Testis (tissue), 2 donors: ENCODE measurements at regions not wholly inside any gene's neighbourhood (a gene's known extent, or its start where the extent isn't known, plus 50 kb on each side); places are given as distances from the start of the nearest gene placed in this dataset.

Experiments
- POLR2A ChIP-seq: fragments of 450-650 bp; IDR thresholded peaks from one replicate; pipeline ENCODE4 v1.6.1; 2017; ENCODE audit warnings: antibody characterized with exemption, mild to moderate bottlenecking, moderate library complexity
- TF ChIP-seq, protein P1 (sequence below), 3 experiments: fragments of 450-650 bp in 2 of 3; fragments of 200-600 bp in 1 of 3; sonication (generic) in 1 of 3; IDR thresholded peaks; one replicate each; pipeline ENCODE4 v1.5.1; 2016 to 2019; ENCODE audit warnings: antibody characterized with exemption in 3 of 3, mild to moderate bottlenecking in 2 of 3, moderate library complexity in 1 of 3

DNA sequence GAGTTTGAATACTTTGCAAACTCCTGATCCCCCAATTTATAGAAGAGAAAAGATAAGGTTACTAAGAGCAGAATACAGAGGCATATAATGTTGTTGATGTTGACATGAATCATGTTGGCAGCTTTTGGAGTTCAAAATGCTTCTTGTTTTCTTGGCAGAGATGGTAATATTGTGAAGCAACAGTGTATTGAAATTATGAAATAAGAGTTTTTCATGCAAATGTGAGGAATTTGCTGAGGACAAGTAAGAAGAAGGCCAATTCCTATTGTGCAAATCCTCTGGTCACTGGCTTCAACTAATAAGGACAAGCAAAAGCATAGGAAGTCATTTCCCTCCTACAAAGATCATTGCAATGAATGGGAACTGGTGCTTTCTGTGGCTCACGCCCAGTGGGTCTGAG, 126.9 kb upstream of the CHL1 start:
- TF ChIP-seq, protein P1, sequence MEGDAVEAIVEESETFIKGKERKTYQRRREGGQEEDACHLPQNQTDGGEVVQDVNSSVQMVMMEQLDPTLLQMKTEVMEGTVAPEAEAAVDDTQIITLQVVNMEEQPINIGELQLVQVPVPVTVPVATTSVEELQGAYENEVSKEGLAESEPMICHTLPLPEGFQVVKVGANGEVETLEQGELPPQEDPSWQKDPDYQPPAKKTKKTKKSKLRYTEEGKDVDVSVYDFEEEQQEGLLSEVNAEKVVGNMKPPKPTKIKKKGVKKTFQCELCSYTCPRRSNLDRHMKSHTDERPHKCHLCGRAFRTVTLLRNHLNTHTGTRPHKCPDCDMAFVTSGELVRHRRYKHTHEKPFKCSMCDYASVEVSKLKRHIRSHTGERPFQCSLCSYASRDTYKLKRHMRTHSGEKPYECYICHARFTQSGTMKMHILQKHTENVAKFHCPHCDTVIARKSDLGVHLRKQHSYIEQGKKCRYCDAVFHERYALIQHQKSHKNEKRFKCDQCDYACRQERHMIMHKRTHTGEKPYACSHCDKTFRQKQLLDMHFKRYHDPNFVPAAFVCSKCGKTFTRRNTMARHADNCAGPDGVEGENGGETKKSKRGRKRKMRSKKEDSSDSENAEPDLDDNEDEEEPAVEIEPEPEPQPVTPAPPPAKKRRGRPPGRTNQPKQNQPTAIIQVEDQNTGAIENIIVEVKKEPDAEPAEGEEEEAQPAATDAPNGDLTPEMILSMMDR (IDR thresholded peaks at IDR 0.05) = no peak
- TF ChIP-seq POLR2A = no peak
